ENCODE measurements at regions not wholly inside any gene's neighbourhood (a gene's known extent, or its start where the extent isn't known, plus 50 kb on each side); places are given as distances from the start of the nearest gene placed in this dataset.
A peak's percentile ranks its signal among the peaks of the same experiment; 100 is the strongest.
"Not testable (repeated sequence)": the region's sequence is repeated elsewhere in the genome, so short reads cannot be mapped to it uniquely, and the experiment has no call there.

GRCh38 chr9:96064826-96065481, 189.5 kb downstream of the ERCC6L2 start:
- no peak for DNase-seq (ENCODE audit: low read depth)

- no peak for DNase-seq (ENCODE audit: low read depth)
Measured at GRCh38 chr9:96062854-96063253, 187.4 kb downstream of the ERCC6L2 start.

GRCh38 chr9:96062031-96062430, 186.5 kb downstream of the ERCC6L2 start:
- DNase-seq (ENCODE audit: low read depth), result no peak

GRCh38 chr9:96061293-96061987, 185.9 kb downstream of the ERCC6L2 start:
- DNase-seq (ENCODE audit: low read depth), result peak; percentile 30

GRCh38 chr9:96058218-96058617, 182.7 kb downstream of the ERCC6L2 start:
- DNase-seq (ENCODE audit: low read depth), result no peak

DNA sequence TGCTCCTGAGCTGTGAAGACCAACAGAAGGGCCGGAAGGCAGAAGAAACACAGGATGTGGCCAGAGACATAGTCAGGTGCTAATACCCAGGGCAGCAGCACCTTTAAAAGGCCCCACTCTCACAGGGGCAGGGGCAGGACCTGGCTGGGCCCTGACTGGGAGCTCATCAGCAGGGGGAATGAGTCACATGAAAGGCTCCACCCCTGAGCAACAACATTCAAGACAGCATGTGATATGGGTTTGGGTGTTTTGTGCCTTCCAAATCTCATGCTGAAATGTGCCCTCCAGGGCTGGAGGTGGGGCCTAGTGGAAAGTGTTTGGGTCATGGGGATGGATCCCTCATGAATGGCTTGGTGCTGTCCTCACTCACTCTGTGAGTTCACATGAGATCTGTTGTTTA, 181.7 kb downstream of the ERCC6L2 start:
- no peak for DNase-seq (ENCODE audit: low read depth)

DNA sequence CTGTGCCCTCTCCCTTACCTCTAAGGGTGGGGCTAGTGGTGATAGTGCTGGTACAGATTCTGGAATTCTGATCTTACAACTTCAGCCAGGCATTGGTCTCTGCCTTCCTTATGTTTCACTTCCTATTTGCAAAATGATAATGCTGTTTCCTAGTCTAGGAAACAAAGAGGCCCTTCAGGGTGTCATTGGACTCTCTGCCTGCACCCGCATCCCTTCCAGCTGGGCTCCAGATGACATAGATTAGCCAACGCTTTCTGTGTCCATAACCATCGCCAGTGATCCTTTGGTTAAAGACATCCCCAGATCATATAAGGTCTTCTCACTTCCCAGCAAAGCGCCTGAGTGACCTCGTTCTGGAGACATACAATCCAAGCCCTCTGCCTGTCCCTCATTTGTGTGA, 180.7 kb downstream of the ERCC6L2 start:
- no peak for DNase-seq (ENCODE audit: low read depth)

DNA sequence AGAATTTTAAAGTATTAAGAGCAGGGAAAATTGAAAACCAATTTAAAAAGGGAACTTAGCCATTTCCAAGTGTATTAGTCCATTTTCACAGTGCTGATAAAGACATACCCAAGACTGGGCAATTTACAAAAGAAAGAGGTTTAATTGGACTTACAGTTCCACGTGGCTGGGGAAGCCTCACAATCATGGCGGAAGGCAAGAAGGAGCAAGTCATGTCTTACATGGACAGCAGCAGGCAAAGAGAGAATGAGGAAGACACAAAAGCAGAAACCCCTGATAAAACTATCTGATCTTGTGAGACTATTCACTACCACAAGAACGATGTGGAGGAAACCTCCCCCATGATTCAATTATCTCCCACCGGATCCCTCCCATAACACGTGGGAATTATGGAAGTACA, 178.8 kb downstream of the ERCC6L2 start:
- not testable (repeated sequence) for DNase-seq (ENCODE audit: low read depth)

DNA sequence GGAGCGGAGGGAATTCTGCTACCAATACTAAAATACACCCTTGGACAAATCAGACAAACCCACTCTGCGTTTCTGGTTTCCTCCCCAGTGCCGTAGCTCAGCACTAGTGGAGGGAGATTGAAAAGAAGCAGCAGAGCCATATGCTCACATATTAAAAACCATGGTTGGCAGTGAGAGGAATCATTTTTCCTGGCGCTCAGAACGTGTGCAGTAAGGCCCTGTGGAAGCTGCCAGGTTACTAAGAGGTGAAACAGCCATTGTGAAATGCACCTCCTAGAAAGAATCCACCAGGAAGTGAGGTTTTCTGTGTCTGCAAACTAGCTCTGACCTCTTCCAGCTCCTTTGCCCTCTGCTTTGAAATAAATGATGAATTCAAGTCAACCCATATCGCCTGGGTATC, 177.2 kb downstream of the ERCC6L2 start:
- no peak for DNase-seq (ENCODE audit: low read depth)

- DNase-seq (ENCODE audit: low read depth), result no peak
Measured at GRCh38 chr9:96051423-96051822, 175.9 kb downstream of the ERCC6L2 start.

GRCh38 chr9:96050861-96051155, 175.3 kb downstream of the ERCC6L2 start:
- DNase-seq (ENCODE audit: low read depth), result no peak

DNA sequence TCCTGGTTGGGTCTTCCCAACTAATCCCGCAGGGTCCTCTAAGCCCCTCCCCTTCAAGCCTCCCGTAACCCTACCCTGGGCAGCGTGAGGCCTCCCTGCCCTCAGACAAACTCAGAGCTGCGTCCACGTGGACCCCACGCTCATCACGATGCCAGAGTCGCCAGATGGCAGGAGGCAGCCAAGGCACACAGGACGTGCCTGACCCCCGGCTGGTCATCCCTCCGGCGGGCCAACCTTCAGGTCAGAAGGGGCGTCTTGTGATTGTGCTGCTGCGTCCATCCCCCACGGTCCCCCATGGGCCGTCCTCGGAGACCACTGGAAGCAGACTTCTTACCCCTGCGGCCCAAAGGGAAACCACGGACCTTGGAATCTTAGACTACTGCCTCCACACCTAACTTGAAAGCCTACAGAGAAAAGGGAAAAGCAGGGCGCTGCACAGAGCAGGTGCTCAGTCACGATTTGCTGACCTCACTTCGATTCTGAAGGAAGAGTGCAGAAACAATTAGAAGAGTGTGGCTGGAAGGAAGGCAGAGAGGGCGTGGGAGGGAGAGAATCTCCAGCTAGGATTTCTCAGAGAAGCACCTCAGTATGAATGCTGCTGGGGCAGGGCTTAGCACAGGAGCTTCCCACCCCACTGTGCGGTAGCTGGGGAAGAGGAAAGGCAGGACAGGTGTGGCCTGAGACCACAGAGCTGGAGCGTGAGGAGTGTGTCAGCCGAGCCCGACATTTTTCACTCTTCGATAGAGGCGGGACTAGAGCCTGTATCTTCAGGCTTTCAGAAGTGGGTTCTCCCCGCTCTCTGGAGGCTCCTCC, 174.8 kb downstream of the ERCC6L2 start:
- DNase-seq (ENCODE audit: low read depth), result no peak

GRCh38 chr9:96048956-96049831, 173.7 kb downstream of the ERCC6L2 start:
- no peak for DNase-seq (ENCODE audit: low read depth)

GRCh38 chr9:96048104-96048955, 172.8 kb downstream of the ERCC6L2 start:
- DNase-seq (ENCODE audit: low read depth), result no peak

GRCh38 chr9:96047741-96048103, 172.2 kb downstream of the ERCC6L2 start:
- no peak for DNase-seq (ENCODE audit: low read depth)

DNA sequence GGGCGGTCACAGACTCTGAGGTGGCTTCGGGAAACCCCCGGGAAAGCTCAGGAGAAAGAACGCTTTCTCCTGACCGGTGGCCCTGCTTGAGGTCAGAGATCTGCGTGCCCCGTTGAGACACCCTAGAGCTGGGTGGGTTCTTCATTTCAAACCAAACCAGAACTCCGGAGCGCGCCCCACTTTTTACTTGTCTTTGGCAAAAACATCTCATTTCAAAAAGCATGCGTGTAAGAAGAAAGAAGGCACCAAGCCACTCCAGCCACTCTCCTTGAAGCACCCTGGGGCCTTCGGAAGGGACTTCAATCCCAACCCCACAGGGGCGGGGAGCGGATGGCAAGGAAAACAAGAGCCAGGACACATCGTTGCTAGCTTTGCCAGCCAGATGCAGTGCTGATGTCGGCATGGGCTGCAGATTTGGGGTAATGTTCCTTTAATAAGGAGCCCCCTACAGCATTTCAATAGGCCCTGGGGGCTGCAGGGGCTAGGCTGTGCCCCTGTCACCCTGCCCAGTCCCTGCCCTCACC, 171.7 kb downstream of the ERCC6L2 start:
- no peak for DNase-seq (ENCODE audit: low read depth)

DNA sequence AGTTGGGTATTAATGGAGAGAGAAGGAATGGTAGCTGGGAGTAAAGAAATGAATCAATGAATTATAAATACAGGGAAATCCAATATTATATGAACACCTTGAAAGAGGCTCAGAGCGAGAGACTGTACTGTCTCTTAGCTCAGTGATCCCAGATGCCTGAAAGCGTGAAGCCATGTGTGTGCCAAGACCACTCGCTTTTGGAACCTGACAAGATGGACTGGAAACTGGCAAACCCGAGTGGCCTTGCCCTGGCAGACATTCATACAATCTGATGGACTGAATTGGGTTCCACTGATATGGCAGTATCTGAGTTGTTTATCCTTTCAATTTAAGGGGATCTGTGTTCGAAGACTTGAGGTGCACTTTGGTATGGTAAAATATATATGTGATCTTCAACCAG, 170.3 kb downstream of the ERCC6L2 start:
- no peak for DNase-seq (ENCODE audit: low read depth)

DNA sequence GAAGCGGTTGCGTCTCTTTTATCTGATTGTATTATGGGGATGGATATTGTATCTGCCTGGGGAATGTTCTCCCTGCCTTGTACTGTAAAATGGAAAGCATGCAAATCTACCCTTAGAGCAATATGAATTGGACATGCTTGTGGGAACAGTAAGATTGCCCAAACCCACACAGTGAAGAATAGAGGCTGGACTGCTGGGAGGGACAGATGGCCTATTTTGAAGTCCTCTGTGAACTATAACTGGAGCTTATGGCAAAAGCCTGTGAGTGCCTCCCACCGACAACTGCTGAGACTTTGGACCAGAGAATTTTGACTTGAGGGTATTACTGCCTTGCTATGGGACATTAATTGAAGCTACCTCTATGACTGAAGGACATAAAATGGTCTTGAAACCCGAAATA, 168.9 kb downstream of the ERCC6L2 start:
- no peak for DNase-seq (ENCODE audit: low read depth)

DNA sequence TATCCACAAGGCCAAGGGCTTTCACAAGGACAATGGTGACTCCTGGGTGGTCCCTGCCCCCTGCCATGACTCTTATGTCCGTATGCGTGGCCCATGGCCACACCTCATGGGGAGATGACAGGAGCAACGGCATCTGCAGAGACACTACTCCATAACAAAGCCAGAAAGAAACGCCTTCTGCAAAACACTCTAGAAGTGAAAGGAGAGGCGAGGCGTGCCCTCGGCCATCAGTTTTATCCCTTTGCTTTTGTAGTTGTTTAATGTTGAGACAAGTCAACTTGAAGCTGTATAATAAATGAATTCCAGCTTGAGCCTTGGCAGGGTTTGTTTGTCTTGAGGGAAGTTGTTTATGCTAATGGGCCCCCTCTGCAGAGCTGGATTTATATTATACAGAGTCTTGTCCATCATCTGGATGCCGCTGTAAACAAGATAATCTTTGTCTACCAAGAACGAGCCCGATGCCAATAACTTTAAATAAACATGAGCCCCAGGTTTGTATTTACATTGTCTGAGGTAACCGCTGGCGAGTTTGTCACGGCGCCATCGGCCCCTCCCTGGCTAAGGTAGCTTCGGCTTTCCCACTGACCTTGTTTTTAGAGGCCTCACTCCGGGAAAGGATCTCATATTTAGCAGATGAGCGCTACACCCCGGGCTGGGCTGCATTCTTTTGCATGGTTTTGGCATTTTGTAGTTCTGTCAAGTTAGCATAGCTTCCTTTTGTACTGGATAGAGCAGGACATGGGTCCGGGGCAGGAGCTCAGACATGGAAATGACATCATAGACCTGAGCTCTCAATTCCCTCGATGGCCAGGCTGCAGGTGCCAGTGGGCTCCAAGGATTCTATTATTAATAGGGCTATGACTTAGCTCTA, 165.3 kb downstream of the ERCC6L2 start:
- DNase-seq (ENCODE audit: low read depth), result no peak

DNA sequence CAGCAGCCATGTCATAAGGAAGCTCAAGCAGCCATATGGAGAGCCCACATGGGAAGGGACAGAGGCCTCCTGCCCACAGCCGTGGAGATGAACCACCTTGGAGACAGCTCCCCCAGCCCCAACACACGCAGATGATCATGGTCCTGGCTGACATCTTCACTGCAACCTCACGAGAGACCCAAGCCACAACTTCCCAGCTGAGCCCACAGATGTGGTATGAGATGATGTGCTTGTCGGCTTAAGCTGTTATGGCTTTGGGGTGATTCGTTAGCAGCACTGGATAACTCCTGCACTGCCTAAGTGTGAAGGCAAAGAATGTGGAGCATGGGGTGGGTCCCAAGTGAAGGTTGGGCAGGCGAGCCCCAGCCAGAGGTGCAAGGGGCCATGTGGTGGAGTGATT, 163.4 kb downstream of the ERCC6L2 start:
- DNase-seq (ENCODE audit: low read depth), result no peak
